ENCODE measurements at regions not wholly inside any gene's neighbourhood (a gene's known extent, or its start where the extent isn't known, plus 50 kb on each side); places are given as distances from the start of the nearest gene placed in this dataset.
"Not testable (repeated sequence)": the region's sequence is repeated elsewhere in the genome, so short reads cannot be mapped to it uniquely, and the experiment has no call there.

DNA sequence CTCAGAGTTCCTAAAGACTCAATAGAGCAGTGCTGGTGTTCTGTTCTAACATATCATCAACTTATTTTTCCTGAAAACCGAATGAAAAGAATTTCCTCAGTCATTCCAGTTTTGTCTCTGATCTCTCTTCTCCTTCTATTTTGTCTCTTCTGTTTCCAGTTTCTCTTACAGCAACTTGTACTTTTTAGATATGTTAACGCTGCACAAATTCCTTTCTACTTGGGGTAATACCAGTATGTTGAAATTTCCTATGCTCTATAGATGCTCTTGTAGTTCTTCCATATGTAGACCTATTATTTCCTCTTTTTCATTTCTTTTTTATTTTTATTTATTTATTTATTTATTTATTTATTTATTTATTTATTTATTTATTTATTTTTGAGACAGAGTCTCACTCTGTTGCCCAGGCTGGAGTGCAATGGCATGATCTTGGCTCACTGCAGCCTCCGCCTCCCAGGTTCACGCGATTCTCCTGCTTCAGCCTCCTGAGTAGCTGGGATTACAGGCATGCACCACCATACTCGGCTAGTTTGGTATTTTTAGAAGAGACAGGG, 80.3 kb downstream of the LYZL2 start:
- TF ChIP-seq, protein P1, sequence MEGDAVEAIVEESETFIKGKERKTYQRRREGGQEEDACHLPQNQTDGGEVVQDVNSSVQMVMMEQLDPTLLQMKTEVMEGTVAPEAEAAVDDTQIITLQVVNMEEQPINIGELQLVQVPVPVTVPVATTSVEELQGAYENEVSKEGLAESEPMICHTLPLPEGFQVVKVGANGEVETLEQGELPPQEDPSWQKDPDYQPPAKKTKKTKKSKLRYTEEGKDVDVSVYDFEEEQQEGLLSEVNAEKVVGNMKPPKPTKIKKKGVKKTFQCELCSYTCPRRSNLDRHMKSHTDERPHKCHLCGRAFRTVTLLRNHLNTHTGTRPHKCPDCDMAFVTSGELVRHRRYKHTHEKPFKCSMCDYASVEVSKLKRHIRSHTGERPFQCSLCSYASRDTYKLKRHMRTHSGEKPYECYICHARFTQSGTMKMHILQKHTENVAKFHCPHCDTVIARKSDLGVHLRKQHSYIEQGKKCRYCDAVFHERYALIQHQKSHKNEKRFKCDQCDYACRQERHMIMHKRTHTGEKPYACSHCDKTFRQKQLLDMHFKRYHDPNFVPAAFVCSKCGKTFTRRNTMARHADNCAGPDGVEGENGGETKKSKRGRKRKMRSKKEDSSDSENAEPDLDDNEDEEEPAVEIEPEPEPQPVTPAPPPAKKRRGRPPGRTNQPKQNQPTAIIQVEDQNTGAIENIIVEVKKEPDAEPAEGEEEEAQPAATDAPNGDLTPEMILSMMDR (IDR thresholded peaks at IDR 0.05): not testable (repeated sequence)
- not testable (repeated sequence) for TF ChIP-seq POLR2A (IDR thresholded peaks at IDR 0.05)

Data from heart left ventricle (tissue), 13 donors.